ENCODE measurements at regions not wholly inside any gene's neighbourhood (a gene's known extent, or its start where the extent isn't known, plus 50 kb on each side); places are given as distances from the start of the nearest gene placed in this dataset.
"Not testable (repeated sequence)": the region's sequence is repeated elsewhere in the genome, so short reads cannot be mapped to it uniquely, and the experiment has no call there.

DNA sequence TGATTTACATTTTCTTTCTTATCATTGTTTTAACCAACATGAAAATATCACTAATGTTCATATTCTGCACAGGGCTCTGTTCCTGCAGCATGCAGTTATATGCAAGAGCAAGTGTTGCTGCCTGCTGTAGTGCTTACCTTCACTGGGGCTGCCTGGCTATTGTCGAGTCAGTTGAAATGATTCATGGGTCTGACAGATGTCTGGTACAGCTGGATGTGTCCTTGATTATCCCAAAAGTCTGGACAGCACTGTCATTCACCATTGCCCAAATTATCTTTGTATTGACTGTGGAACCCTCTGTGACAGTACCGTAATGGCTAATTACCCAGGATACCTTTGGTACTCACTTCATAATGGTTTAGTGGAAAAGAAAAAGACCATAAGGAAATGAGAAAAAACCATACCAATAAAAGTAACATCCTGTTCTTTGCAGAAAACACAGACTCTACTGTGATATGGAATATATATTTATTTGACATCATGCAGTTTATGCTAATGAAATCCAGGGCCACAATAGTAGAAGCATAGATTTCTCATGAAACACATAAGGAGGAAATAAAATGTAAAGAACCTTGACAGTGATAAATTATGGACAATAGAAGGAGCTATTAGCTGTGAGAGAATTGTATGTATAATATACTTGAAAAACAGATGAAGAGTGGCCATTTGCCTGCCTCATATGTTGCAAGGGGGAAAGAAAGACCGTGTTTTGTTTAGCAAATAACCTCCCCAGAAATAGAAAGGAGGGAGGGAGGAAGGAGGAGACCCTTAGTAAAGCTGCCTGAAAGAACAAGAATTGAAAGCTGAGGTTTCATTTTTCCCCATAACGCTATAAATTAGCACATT, 249.8 kb upstream of the ATP5MC3 start:
- Histone ChIP-seq H3K9me3 (peaks cover 11% of the 10 kb centered on the region), H3K36me3 (ENCODE audit: low read depth) (no peaks in the 10 kb centered on the region), H3K4me1 (ENCODE audit: low read depth) (no peaks in the 10 kb centered on the region), H3K4me3 (no peak overlapping the region)
- no peak for DNase-seq
- TF ChIP-seq, protein P1, sequence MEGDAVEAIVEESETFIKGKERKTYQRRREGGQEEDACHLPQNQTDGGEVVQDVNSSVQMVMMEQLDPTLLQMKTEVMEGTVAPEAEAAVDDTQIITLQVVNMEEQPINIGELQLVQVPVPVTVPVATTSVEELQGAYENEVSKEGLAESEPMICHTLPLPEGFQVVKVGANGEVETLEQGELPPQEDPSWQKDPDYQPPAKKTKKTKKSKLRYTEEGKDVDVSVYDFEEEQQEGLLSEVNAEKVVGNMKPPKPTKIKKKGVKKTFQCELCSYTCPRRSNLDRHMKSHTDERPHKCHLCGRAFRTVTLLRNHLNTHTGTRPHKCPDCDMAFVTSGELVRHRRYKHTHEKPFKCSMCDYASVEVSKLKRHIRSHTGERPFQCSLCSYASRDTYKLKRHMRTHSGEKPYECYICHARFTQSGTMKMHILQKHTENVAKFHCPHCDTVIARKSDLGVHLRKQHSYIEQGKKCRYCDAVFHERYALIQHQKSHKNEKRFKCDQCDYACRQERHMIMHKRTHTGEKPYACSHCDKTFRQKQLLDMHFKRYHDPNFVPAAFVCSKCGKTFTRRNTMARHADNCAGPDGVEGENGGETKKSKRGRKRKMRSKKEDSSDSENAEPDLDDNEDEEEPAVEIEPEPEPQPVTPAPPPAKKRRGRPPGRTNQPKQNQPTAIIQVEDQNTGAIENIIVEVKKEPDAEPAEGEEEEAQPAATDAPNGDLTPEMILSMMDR (IDR thresholded peaks at IDR 0.05), result no peak
- ATAC-seq, result no peak
- intact Hi-C loops (cut with DNase I, micrococcal nuclease), result no loop called here

DNA sequence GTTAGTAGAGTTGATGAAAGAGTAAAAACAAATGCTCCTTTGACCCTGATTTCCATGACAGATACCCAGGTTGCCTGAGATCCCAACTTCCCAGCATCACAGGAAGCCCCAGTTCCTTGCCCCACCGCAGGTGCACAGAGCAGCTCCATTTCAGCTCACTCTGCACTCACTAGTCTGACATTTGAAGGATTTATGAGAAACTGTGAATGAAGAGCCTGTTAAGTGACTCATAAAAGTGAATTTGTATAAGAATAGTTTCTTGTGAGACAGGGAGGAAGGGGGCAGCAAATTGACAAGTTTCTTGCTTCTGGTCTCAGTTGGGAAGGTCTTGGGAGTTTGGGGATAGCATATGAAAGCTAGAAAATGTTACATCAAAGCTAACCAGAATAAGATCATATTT, 248.7 kb upstream of the ATP5MC3 start:
- ATAC-seq, result no peak
- H3K36me3 ChIP-seq (ENCODE audit: low read depth), result no peaks in the 10 kb centered on the region
- intact Hi-C loops (cut with DNase I, micrococcal nuclease), result no loop called here
- TF ChIP-seq, protein P1 (IDR thresholded peaks at IDR 0.05), result no peak
- H3K4me1 ChIP-seq (ENCODE audit: low read depth), result no peaks in the 10 kb centered on the region
- H3K9me3 ChIP-seq, result peaks cover 11% of the 10 kb centered on the region
- DNase-seq, result no peak
- H3K4me3 ChIP-seq, result no peak overlapping the region

DNA sequence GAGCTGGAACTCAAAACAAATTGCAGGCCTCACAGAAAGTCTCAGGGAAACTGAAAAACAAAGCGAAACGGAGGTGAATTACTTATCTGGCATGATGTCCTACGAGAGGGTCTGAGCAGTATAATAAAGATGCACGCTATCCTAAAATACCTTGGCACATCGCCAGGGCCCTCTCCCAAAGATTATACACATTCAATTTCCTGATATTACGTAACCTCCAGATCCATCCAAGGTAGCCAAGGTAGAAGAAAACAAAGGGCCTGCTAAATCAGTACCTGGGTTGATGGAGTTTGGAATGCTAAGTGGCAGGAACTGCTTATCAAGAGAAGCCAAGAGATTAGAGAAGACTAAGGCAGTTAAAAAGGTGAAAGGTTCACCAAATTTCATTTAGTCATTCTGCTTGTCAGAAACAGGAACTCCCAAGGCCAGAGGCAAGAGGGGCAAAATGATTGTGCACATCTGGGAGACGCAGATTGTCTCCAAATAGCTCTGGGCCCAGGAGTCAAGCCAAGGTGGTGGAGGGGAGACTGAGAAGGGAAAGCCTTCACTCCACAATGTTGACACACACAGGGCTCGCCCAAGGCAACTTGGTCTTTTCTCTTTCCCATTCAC, 236.8 kb upstream of the ATP5MC3 start:
- TF ChIP-seq, protein P1 (IDR thresholded peaks at IDR 0.05), result no peak
- ATAC-seq, result no peak
- intact Hi-C loops (cut with DNase I, micrococcal nuclease), result no loop called here
- Histone ChIP-seq H3K9me3 (no peaks in the 10 kb centered on the region), H3K4me1 (ENCODE audit: low read depth) (no peaks in the 10 kb centered on the region), H3K36me3 (ENCODE audit: low read depth) (no peaks in the 10 kb centered on the region), H3K4me3 (no peak overlapping the region)
- no peak for DNase-seq

DNA sequence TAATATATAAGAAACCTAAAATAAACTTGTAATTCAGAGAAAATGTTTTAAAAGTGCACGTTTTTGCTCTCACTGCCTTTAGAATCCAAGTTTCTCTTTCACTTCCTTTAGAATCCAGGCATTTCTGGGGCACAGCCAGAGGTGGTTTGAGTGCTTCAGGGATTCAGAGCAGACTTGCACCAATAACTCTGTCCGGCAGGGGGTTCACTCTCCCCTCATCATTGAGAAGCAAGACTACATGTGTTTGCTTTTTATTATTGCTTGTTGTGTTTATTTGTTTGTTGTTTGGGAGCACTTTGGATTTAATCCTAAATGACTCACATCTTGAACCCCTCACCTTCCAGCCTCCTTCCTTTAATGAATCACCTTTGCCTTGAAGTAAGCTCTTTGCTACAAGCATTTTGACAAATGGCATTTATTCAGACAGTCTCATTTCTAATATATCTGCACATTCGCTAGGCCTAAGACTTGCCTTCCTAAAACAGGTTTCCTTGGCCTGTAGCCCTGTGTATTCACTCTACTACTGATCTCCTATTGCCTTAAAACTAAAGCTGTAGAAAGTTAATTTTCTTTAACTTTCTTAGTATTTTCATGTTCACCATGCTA, 233.5 kb upstream of the ATP5MC3 start:
- intact Hi-C loops (cut with DNase I, micrococcal nuclease), result no loop called here
- no peaks in the 10 kb centered on the region for H3K36me3 ChIP-seq (ENCODE audit: low read depth)
- H3K4me1 ChIP-seq (ENCODE audit: low read depth), result no peaks in the 10 kb centered on the region
- ATAC-seq (peak; percentile 69), DNase-seq (peak in 2 of 3 donors; percentile 39 to 71)
- no peaks in the 10 kb centered on the region for H3K9me3 ChIP-seq
- H3K4me3 ChIP-seq, result no peak overlapping the region
- TF ChIP-seq, protein P1 (IDR thresholded peaks at IDR 0.05), result no peak

DNA sequence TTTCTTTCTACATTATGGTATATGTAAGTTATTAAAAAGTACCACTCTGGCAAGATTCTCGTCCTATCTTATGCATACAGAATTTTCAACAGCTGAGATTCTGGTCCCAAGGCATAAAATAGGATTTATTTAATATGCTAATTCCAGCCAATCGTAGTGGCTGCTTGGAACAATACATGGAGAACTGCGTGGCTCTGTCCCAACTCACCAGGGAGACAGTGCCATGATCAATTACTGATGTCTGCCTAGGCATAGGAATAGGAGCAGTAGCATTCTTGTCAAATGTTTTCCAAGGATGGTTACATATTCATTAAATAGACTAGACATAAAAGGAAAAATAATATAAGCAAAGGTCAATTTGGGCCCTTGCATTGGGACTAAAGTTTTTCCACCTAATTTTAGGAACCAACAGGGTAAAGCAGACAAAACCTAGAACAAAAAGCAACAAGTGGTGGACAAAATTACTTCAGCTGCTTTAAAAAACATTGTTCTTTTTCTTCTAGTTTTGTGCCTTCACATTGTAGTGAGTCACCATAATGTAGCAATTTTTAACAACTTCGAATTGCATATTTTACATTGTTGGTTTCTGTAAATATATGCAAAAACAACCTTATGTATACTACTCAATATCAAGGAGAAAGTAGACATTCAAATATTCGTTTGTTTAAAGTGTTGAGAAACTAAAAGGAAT, 232.8 kb upstream of the ATP5MC3 start:
- ATAC-seq (no peak), DNase-seq (no peak)
- no peaks in the 10 kb centered on the region for H3K9me3 ChIP-seq
- no peak overlapping the region for H3K4me3 ChIP-seq
- intact Hi-C loops (cut with DNase I, micrococcal nuclease), result no loop called here
- TF ChIP-seq, protein P1 (IDR thresholded peaks at IDR 0.05), result no peak
- no peaks in the 10 kb centered on the region for H3K36me3 ChIP-seq (ENCODE audit: low read depth)
- H3K4me1 ChIP-seq (ENCODE audit: low read depth), result no peaks in the 10 kb centered on the region

DNA sequence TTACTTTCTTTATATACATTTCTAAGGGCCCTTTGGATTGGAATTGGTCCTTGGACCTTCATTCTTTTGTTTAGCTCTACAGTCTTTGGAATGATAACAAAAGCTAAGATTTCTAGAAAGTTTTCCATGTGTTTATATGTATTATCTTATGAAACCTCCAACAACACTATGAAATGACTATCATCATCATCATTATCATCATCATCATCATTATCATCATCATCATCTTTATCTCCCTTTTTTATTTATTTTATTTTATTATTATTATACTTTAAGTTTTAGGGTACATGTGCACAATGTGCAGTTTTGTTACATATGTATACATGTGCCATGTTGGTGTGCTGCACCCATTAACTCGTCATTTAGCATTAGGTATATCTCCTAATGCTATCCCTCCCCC, 229.4 kb upstream of the ATP5MC3 start:
- intact Hi-C loops (cut with DNase I, micrococcal nuclease); H3K36me3 ChIP-seq (ENCODE audit: low read depth); H3K9me3 ChIP-seq; ATAC-seq; H3K4me3 ChIP-seq; DNase-seq; H3K4me1 ChIP-seq (ENCODE audit: low read depth): not testable (repeated sequence)

All from mucosa of descending colon (tissue), 3 donors.